H9 (cell line): ENCODE measurements at regions not wholly inside any gene's neighbourhood (a gene's known extent, or its start where the extent isn't known, plus 50 kb on each side); places are given as distances from the start of the nearest gene placed in this dataset.

Experiments used
- DNase-seq: peaks from one replicate; pipeline ENCODE4 v3.0.0-alpha.2; 2017
- H2AFZ ChIP-seq: one replicate; pipeline ENCODE4 v1.6.1; 2013; ENCODE audit warnings: mild to moderate bottlenecking, low read length, control low read depth, moderate library complexity
- H2AK5ac ChIP-seq: 2 replicates; pipeline ENCODE4 v1.6.1; 2013; ENCODE audit warnings: low read length, control low read depth, mixed read lengths; ENCODE audit not compliant: insufficient read length
- H2BK120ac ChIP-seq: one replicate; pipeline ENCODE4 v1.6.1; 2013; ENCODE audit warnings: low read depth, mild to moderate bottlenecking, low read length, control low read depth, inconsistent platforms; ENCODE audit not compliant: poor library complexity, severe bottlenecking
- H2BK12ac ChIP-seq: 2 replicates; pipeline ENCODE4 v1.6.1; 2013; ENCODE audit warnings: low read length, control low read depth, mixed read lengths, low read depth; ENCODE audit not compliant: insufficient read length
- H2BK15ac ChIP-seq: 2 replicates; pipeline ENCODE4 v1.6.1; 2013; ENCODE audit warnings: low read depth, low read length, control low read depth
- H2BK20ac ChIP-seq: one replicate; pipeline ENCODE4 v1.6.1; 2013; ENCODE audit warnings: low read depth, mild to moderate bottlenecking, low read length, control low read depth, inconsistent platforms; ENCODE audit not compliant: poor library complexity, severe bottlenecking
- H2BK5ac ChIP-seq: 2 replicates; pipeline ENCODE4 v1.6.1; 2013; ENCODE audit warnings: low read length, control low read depth, mixed read lengths; ENCODE audit not compliant: insufficient read length
- H3K14ac ChIP-seq: 2 replicates; pipeline ENCODE4 v1.6.1; 2013; ENCODE audit warnings: low read length, control low read depth; ENCODE audit not compliant: insufficient read depth
- H3K18ac ChIP-seq: 2 replicates; pipeline ENCODE4 v1.6.1; 2013; ENCODE audit warnings: low read depth, mild to moderate bottlenecking, mixed read lengths, low read length, control low read depth; ENCODE audit not compliant: insufficient read length
- H3K23ac ChIP-seq: 2 replicates; pipeline ENCODE4 v1.6.1; 2013; ENCODE audit warnings: low read length, control low read depth, mixed read lengths, low read depth; ENCODE audit not compliant: insufficient read length
- H3K23me2 ChIP-seq: 2 replicates; pipeline ENCODE4 v1.6.1; 2013; ENCODE audit warnings: low read depth, mild to moderate bottlenecking, mixed read lengths, low read length, control low read depth; ENCODE audit not compliant: insufficient read length, poor library complexity, severe bottlenecking
- H3K27ac ChIP-seq: 2 replicates; pipeline ENCODE4 v1.5.1; 2013; ENCODE audit warnings: low read length, control low read depth, mixed read lengths, low read depth; ENCODE audit not compliant: insufficient read length
- H3K27me3 ChIP-seq: 2 replicates; pipeline ENCODE4 v1.6.1; 2013; ENCODE audit warnings: low read length, control low read depth, inconsistent platforms; ENCODE audit not compliant: insufficient read depth
- H3K4ac ChIP-seq: 2 replicates; pipeline ENCODE4 v1.6.1; 2013; ENCODE audit warnings: low read depth, mild to moderate bottlenecking, control low read depth, inconsistent platforms, low read length, moderate library complexity
- H3K4me1 ChIP-seq: 2 replicates; pipeline ENCODE4 v1.6.1; 2013; ENCODE audit warnings: low read length, control low read depth, inconsistent platforms; ENCODE audit not compliant: insufficient read depth
- H3K4me2 ChIP-seq: 2 replicates; pipeline ENCODE4 v1.6.1; 2013; ENCODE audit warnings: low read length, control low read depth, mixed read lengths; ENCODE audit not compliant: insufficient read length, insufficient read depth
- H3K56ac ChIP-seq: 2 replicates; pipeline ENCODE4 v1.6.1; 2013; ENCODE audit warnings: low read depth, mild to moderate bottlenecking, mixed read lengths, low read length, control low read depth; ENCODE audit not compliant: insufficient read length
- H3K79me1 ChIP-seq: 2 replicates; pipeline ENCODE4 v1.6.1; 2013; ENCODE audit warnings: low read depth, mild to moderate bottlenecking, moderate library complexity, low read length, control low read depth, inconsistent platforms; ENCODE audit not compliant: insufficient read depth, poor library complexity, severe bottlenecking
- H3K79me2 ChIP-seq: 2 replicates; pipeline ENCODE4 v1.6.1; 2013; ENCODE audit warnings: low read length, control low read depth, inconsistent platforms; ENCODE audit not compliant: insufficient read depth
- H3K9ac ChIP-seq: 2 replicates; pipeline ENCODE4 v1.6.1; 2013; ENCODE audit warnings: low read length, control low read depth, mixed read lengths; ENCODE audit not compliant: insufficient read length; ENCODE audit errors: extremely low read depth
- H3K9me3 ChIP-seq: one replicate; pipeline ENCODE4 v1.6.1; 2013; ENCODE audit warnings: low read depth, low read length, inconsistent platforms; ENCODE audit not compliant: control insufficient read depth
- H3T11ph ChIP-seq: one replicate; pipeline ENCODE4 v1.6.1; 2013; ENCODE audit warnings: mild to moderate bottlenecking, low read length, control low read depth, inconsistent platforms
- H4K20me1 ChIP-seq: one replicate; pipeline ENCODE4 v1.6.1; 2013; ENCODE audit not compliant: control insufficient read depth, insufficient read length, insufficient read depth
- H4K5ac ChIP-seq: 2 replicates; pipeline ENCODE4 v1.6.1; 2013; ENCODE audit warnings: low read depth, mild to moderate bottlenecking, mixed read lengths, low read length, control low read depth; ENCODE audit not compliant: insufficient read length
- H4K8ac ChIP-seq: replicated peaks from 2 replicates; pipeline ENCODE4 v1.6.1; 2013; ENCODE audit warnings: low read length, control low read depth, mixed read lengths, low read depth; ENCODE audit not compliant: insufficient read length
- H4K91ac ChIP-seq: 2 replicates; pipeline ENCODE4 v1.6.1; 2013; ENCODE audit warnings: low read depth, mild to moderate bottlenecking, moderate library complexity, mixed read lengths, low read length, control low read depth; ENCODE audit not compliant: insufficient read length
- H3K27ac Mint-ChIP-seq, 3 experiments: 2 replicates in 2 of 3; 3 replicates in 1 of 3; pipeline ENCODE4 v1.8.0; 2020 to 2021; ENCODE audit warnings: mixed read lengths in 3 of 3, mild to moderate bottlenecking in 1 of 3, moderate library complexity in 1 of 3
- H3K27me3 Mint-ChIP-seq: 2 replicates; pipeline ENCODE4 v1.8.0; 2021; ENCODE audit warnings: low read depth, mild to moderate bottlenecking, moderate library complexity, mixed read lengths
- H3K36me3 Mint-ChIP-seq, 3 experiments: 2 replicates in 2 of 3; 3 replicates in 1 of 3; pipeline ENCODE4 v1.8.0; 2020 to 2021; ENCODE audit warnings: low read depth in 3 of 3, mixed read lengths in 3 of 3; ENCODE audit not compliant: insufficient read depth in 1 of 3
- H3K4me1 Mint-ChIP-seq, 2 experiments: 2 replicates each; pipeline ENCODE4 v1.8.0; 2020; ENCODE audit warnings: mixed read lengths in 2 of 2
- H3K4me3 Mint-ChIP-seq, 2 experiments: 2 replicates in 1 of 2; 3 replicates in 1 of 2; pipeline ENCODE4 v1.8.0; 2020 to 2021; ENCODE audit warnings: mild to moderate bottlenecking in 2 of 2, mixed read lengths in 2 of 2, moderate library complexity in 1 of 2
- H3K9me3 Mint-ChIP-seq, 2 experiments: 2 replicates in 1 of 2; 3 replicates in 1 of 2; pipeline ENCODE4 v1.8.0; 2020; ENCODE audit warnings: mild to moderate bottlenecking in 2 of 2, mixed read lengths in 2 of 2, moderate library complexity in 1 of 2
- TF ChIP-seq, protein P1 (sequence below): fragments of 200-600 bp; sonication (generic); conservative IDR thresholded peaks from 3 replicates; pipeline ENCODE4 v1.8.0; 2021; ENCODE audit warnings: antibody characterized with exemption, mild to moderate bottlenecking

DNA sequence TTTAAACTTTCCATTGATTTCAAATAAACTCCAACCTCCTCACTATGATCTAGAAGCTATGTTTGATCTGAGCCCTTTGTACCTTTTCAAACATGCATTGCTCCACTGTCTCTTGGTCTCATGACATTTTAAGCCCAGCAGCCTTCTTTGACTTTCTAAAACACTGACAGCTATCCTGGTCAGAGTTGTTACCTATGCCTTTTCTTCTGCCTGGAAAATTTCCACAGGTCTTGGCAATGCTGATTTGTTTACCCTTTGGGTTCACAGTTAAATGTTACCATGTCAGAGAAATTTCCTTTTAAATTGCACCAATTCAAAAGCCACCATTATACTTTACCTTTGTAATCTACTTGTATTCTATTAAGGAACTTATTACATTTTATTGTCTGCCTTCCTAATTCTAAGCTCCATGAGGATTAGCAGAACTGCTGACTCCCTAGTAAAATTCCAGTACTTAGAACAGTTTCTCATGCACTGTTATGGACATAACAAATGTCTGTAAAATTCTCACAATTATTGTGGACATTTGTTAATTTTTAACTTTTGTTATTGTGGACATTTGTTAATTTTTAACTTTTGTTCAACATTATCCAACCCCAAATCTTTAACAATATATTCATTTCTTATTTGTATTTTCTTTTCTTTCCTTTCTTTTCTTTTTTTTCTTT lies 1064.4 kb downstream of the NCAM2 start:
- H3T11ph ChIP-seq: no peak overlapping the region
- no peak overlapping the region for H2BK5ac ChIP-seq
- no peak overlapping the region for H2BK15ac ChIP-seq
- no peak overlapping the region for H3K56ac ChIP-seq
- Mint-ChIP-seq H3K36me3 (peaks cover 0 to 5% (median 0%) of the 10 kb centered on the region in 3 experiments; a peak in 1 of 7 replicates), H3K27ac (no peak overlapping the region), H3K27me3 (no peaks in the 10 kb centered on the region), H3K4me3 (no peak overlapping the region), H3K4me1 (peaks cover 3 to 7% of the 10 kb centered on the region in 2 experiments; a peak in 3 of 4 replicates), H3K9me3 (peaks cover 0 to 4% of the 10 kb centered on the region in 2 experiments; a peak in 1 of 5 replicates)
- H4K8ac ChIP-seq: no peak overlapping the region
- H3K18ac ChIP-seq: no peak overlapping the region
- DNase-seq: no peak
- no peak overlapping the region for H3K4ac ChIP-seq
- no peaks in the 10 kb centered on the region for H3K9me3 ChIP-seq
- no peak overlapping the region for H3K23ac ChIP-seq
- no peak overlapping the region for H3K4me2 ChIP-seq
- H4K91ac ChIP-seq: no peak overlapping the region
- H3K27ac ChIP-seq: no peak overlapping the region
- H3K79me2 ChIP-seq: no peaks in the 10 kb centered on the region
- no peak overlapping the region for H2BK20ac ChIP-seq
- no peak overlapping the region for H2AFZ ChIP-seq
- no peak overlapping the region for H3K14ac ChIP-seq
- no peaks in the 10 kb centered on the region for H4K20me1 ChIP-seq
- no peaks in the 10 kb centered on the region for H3K4me1 ChIP-seq
- no peak overlapping the region for H3K9ac ChIP-seq
- H3K27me3 ChIP-seq: no peaks in the 10 kb centered on the region
- H3K79me1 ChIP-seq: no peaks in the 10 kb centered on the region
- no peak overlapping the region for H2AK5ac ChIP-seq
- no peak overlapping the region for H2BK12ac ChIP-seq
- no peak overlapping the region for H2BK120ac ChIP-seq
- H3K23me2 ChIP-seq: no peaks in the 10 kb centered on the region
- TF ChIP-seq, protein P1, sequence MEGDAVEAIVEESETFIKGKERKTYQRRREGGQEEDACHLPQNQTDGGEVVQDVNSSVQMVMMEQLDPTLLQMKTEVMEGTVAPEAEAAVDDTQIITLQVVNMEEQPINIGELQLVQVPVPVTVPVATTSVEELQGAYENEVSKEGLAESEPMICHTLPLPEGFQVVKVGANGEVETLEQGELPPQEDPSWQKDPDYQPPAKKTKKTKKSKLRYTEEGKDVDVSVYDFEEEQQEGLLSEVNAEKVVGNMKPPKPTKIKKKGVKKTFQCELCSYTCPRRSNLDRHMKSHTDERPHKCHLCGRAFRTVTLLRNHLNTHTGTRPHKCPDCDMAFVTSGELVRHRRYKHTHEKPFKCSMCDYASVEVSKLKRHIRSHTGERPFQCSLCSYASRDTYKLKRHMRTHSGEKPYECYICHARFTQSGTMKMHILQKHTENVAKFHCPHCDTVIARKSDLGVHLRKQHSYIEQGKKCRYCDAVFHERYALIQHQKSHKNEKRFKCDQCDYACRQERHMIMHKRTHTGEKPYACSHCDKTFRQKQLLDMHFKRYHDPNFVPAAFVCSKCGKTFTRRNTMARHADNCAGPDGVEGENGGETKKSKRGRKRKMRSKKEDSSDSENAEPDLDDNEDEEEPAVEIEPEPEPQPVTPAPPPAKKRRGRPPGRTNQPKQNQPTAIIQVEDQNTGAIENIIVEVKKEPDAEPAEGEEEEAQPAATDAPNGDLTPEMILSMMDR: no peak
- H4K5ac ChIP-seq: no peak overlapping the region
